Left ventricle myocardium superior (tissue), 1 donor: ENCODE measurements at regions not wholly inside any gene's neighbourhood (a gene's known extent, or its start where the extent isn't known, plus 50 kb on each side); places are given as distances from the start of the nearest gene placed in this dataset.

Source experiments
- ATAC-seq: fragments of 200-7000 bp; cut with Tn5 transposase; one replicate; pipeline ENCODE4 v1.9.1; 2020; ENCODE audit warnings: mild to moderate bottlenecking, moderate library complexity
- DNase-seq: peaks from one replicate; pipeline ENCODE4 v3.0.0-alpha.2; 2020
- intact Hi-C: fragments of 100-400 bp; cut with micrococcal nuclease; formaldehyde crosslinking; loops from one replicate; pipeline ENCODE4 v1.11.0; 2022
- donor health status: DM: no; HTN: yes; CAD: no; lungs with severe emphysema.

- ATAC-seq, result no peak
- no peak for DNase-seq
- intact Hi-C loops, result no loop called here
Observed at GRCh38 chr9:107110153-107110552, 172.9 kb upstream of the RAD23B start.

- intact Hi-C loops, result no loop called here
- ATAC-seq (no peak), DNase-seq (no peak)
Observed at GRCh38 chr9:107112707-107113243, 170.3 kb upstream of the RAD23B start.

GRCh38 chr9:107118863-107119624 is 164.0 kb upstream of the RAD23B start:
- intact Hi-C loops, result no loop called here
- ATAC-seq, result peak; percentile 98
- DNase-seq, result peak; percentile 34

GRCh38 chr9:107119735-107120134 is 163.3 kb upstream of the RAD23B start:
- ATAC-seq, result no peak
- DNase-seq, result no peak

GRCh38 chr9:107123389-107123788 is 159.7 kb upstream of the RAD23B start:
- DNase-seq (no peak), ATAC-seq (no peak)
- intact Hi-C loops, result no loop called here

More at GRCh38 chr9:107119735-107120134, 163.3 kb upstream of the RAD23B start:
- intact Hi-C loops, result no loop called here

GRCh38 chr9:107127608-107128007 is 155.5 kb upstream of the RAD23B start:
- intact Hi-C loops, result no loop called here
- DNase-seq (no peak), ATAC-seq (no peak)

- intact Hi-C loops, result no loop called here
- ATAC-seq (peak; percentile 35), DNase-seq (peak; percentile 19)
Observed at GRCh38 chr9:107131108-107131799, 151.8 kb upstream of the RAD23B start.

GRCh38 chr9:107136296-107136695 is 146.8 kb upstream of the RAD23B start:
- ATAC-seq, result no peak
- intact Hi-C loops, result no loop called here
- DNase-seq, result no peak

- ATAC-seq (no peak), DNase-seq (no peak)
- intact Hi-C loops, result no loop called here
Observed at GRCh38 chr9:107137495-107138202, 145.4 kb upstream of the RAD23B start.

GRCh38 chr9:107138261-107138992 is 144.7 kb upstream of the RAD23B start:
- DNase-seq, result no peak
- ATAC-seq, result no peak
- intact Hi-C loops, result no loop called here

GRCh38 chr9:107141967-107142366 is 141.1 kb upstream of the RAD23B start:
- intact Hi-C loops, result no loop called here
- DNase-seq, result no peak

GRCh38 chr9:107142430-107142829 is 140.6 kb upstream of the RAD23B start:
- no peak for DNase-seq
- intact Hi-C loops, result no loop called here
- ATAC-seq, result peak; percentile 81

More at GRCh38 chr9:107141967-107142366, 141.1 kb upstream of the RAD23B start:
- no peak for ATAC-seq

GRCh38 chr9:107142896-107143603 is 140.0 kb upstream of the RAD23B start:
- ATAC-seq (peak; percentile 48), DNase-seq (no peak)
- intact Hi-C loops, result no loop called here

- no peak for DNase-seq
- ATAC-seq, result no peak
- intact Hi-C loops, result no loop called here
Observed at GRCh38 chr9:107144475-107144874, 138.6 kb upstream of the RAD23B start.

- ATAC-seq (no peak), DNase-seq (no peak)
- intact Hi-C loops, result no loop called here
Observed at GRCh38 chr9:107147134-107147533, 135.9 kb upstream of the RAD23B start.

- ATAC-seq (no peak), DNase-seq (no peak)
- intact Hi-C loops, result no loop called here
Observed at GRCh38 chr9:107148216-107148615, 134.9 kb upstream of the RAD23B start.

GRCh38 chr9:107149756-107150155 is 133.3 kb upstream of the RAD23B start:
- ATAC-seq (no peak), DNase-seq (no peak)
- intact Hi-C loops, result no loop called here

- no peak for DNase-seq
- ATAC-seq, result no peak
- intact Hi-C loops, result no loop called here
Observed at GRCh38 chr9:107153336-107153735, 129.7 kb upstream of the RAD23B start.

- DNase-seq, result no peak
- ATAC-seq, result no peak
- intact Hi-C loops, result no loop called here
Observed at GRCh38 chr9:107154291-107154690, 128.8 kb upstream of the RAD23B start.
